Spleen (tissue), 7 donors: ENCODE measurements at regions not wholly inside any gene's neighbourhood (a gene's known extent, or its start where the extent isn't known, plus 50 kb on each side); places are given as distances from the start of the nearest gene placed in this dataset.

Experiments
- POLR2A ChIP-seq, 3 donors: fragments of 450-650 bp; IDR thresholded peaks; one replicate each; pipeline ENCODE4 v1.5.1; 2017; ENCODE audit warnings: antibody characterized with exemption in 3 of 3, mild to moderate bottlenecking in 1 of 3
- POLR2AphosphoS5 ChIP-seq, 3 donors: sonication (generic); formaldehyde crosslinking; IDR thresholded peaks; one replicate each; pipeline ENCODE4 v1.5.1; 2017; ENCODE audit warnings: antibody characterized with exemption in 3 of 3
- TF ChIP-seq, protein P1 (sequence below), 11 experiments: fragments of 200-600 bp in 7 of 11; fragments of 450-650 bp in 4 of 11; sonication (generic) in 4 of 11; IDR thresholded peaks in 8 of 11; conservative IDR thresholded peaks in 3 of 11; 1 replicate in 7 of 11; 2 replicates in 4 of 11; pipeline versions ENCODE4 v1.4.0 to v1.8.0; 2016 to 2021; ENCODE audit warnings: antibody characterized with exemption in 11 of 11, inconsistent platforms in 4 of 11, mild to moderate bottlenecking in 1 of 11
- donor health status: DM: no; HTN: no; CAD: no; lungs with moderate emphysema.
- donor health status: DM: no; HTN: no; CAD: no.
- donor health status: DM: no; HTN: no; CAD: no.

DNA sequence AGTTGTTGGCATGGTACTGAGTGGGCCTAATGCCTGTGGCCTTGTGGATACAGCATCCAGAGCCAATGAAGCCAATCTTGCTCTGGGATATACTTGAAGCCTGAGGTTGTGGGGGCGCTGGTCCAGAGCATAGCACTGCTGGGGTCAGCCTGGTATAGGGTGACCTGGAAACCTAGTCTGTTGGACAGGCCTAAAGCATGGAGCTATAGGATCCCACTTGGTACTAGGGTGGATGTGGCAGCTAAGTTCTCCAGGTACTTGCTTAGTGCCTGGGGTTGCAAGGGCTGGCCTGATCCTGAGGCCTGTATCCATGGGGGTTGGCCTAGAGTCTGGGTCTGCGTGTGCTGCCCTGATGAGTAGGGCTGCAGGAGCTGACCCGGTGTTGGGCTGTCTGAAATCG, 1168.2 kb upstream of the C9orf72 start:
- TF ChIP-seq, protein P1, sequence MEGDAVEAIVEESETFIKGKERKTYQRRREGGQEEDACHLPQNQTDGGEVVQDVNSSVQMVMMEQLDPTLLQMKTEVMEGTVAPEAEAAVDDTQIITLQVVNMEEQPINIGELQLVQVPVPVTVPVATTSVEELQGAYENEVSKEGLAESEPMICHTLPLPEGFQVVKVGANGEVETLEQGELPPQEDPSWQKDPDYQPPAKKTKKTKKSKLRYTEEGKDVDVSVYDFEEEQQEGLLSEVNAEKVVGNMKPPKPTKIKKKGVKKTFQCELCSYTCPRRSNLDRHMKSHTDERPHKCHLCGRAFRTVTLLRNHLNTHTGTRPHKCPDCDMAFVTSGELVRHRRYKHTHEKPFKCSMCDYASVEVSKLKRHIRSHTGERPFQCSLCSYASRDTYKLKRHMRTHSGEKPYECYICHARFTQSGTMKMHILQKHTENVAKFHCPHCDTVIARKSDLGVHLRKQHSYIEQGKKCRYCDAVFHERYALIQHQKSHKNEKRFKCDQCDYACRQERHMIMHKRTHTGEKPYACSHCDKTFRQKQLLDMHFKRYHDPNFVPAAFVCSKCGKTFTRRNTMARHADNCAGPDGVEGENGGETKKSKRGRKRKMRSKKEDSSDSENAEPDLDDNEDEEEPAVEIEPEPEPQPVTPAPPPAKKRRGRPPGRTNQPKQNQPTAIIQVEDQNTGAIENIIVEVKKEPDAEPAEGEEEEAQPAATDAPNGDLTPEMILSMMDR (IDR thresholded peaks at IDR 0.05 in 8 of 11, conservative IDR thresholded peaks at IDR 0.05 in 3 of 11) = no peak
- TF ChIP-seq POLR2A (IDR thresholded peaks at IDR 0.05) = no peak
- no peak for TF ChIP-seq POLR2AphosphoS5 (IDR thresholded peaks at IDR 0.05)
